ENCODE measurements at regions not wholly inside any gene's neighbourhood (a gene's known extent, or its start where the extent isn't known, plus 50 kb on each side); places are given as distances from the start of the nearest gene placed in this dataset.

- TF ChIP-seq ZC3H13 (CRISPR knock-in tag; IDR thresholded peaks at IDR 0.05) (no peak), FOXP4 (CRISPR knock-in tag; IDR thresholded peaks at IDR 0.05) (no peak), HOXA5 (CRISPR knock-in tag; IDR thresholded peaks at IDR 0.05) (no peak), MAX (IDR thresholded peaks at IDR 0.05) (no peak), USF2 (IDR thresholded peaks at IDR 0.05; ENCODE audit: low read depth, low read length) (no peak), USF2 (CRISPR knock-in tag; IDR thresholded peaks at IDR 0.05; ENCODE audit: borderline replicate concordance) (no peak), ZMYM2 (CRISPR knock-in tag; IDR thresholded peaks at IDR 0.05) (no peak), ZNF503 (CRISPR knock-in tag; IDR thresholded peaks at IDR 0.05) (no peak), NR2C2 (CRISPR knock-in tag; IDR thresholded peaks at IDR 0.05; ENCODE audit: borderline replicate concordance) (no peak)
- TF ChIP-seq, protein P1, sequence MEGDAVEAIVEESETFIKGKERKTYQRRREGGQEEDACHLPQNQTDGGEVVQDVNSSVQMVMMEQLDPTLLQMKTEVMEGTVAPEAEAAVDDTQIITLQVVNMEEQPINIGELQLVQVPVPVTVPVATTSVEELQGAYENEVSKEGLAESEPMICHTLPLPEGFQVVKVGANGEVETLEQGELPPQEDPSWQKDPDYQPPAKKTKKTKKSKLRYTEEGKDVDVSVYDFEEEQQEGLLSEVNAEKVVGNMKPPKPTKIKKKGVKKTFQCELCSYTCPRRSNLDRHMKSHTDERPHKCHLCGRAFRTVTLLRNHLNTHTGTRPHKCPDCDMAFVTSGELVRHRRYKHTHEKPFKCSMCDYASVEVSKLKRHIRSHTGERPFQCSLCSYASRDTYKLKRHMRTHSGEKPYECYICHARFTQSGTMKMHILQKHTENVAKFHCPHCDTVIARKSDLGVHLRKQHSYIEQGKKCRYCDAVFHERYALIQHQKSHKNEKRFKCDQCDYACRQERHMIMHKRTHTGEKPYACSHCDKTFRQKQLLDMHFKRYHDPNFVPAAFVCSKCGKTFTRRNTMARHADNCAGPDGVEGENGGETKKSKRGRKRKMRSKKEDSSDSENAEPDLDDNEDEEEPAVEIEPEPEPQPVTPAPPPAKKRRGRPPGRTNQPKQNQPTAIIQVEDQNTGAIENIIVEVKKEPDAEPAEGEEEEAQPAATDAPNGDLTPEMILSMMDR (CRISPR knock-in tag; IDR thresholded peaks at IDR 0.05): no peak
Measured at GRCh38 chr18:28657961-28658360, 481.0 kb upstream of the CDH2 start.
